ENCODE measurements at regions not wholly inside any gene's neighbourhood (a gene's known extent, or its start where the extent isn't known, plus 50 kb on each side); places are given as distances from the start of the nearest gene placed in this dataset.

GRCh38 chr1:22225858-22226589, 83.1 kb upstream of the WNT4 start:
- H3K4me1 ChIP-seq (ENCODE audit: control insufficient read depth in 1 of 2, low read depth in 2 of 2) = no peaks in the 10 kb centered on the region
- TF ChIP-seq CTCF (IDR thresholded peaks at IDR 0.05) = no peak
- no peaks in the 10 kb centered on the region for H3K36me3 ChIP-seq
- no peak overlapping the region for H3K27ac ChIP-seq
- no peaks in the 10 kb centered on the region for H3K9me3 ChIP-seq
- no peak overlapping the region for H3K4me3 ChIP-seq
- no peak for DNase-seq (ENCODE audit: low spot score)
- no peaks in the 10 kb centered on the region for H3K27me3 ChIP-seq (replicated peaks; ENCODE audit: insufficient read depth)
- ATAC-seq (ENCODE audit: insufficient number of reproducible peaks, low FRiP score, low read depth) = no peak

- H3K27me3 ChIP-seq (replicated peaks; ENCODE audit: insufficient read depth) = no peaks in the 10 kb centered on the region
- TF ChIP-seq CTCF (IDR thresholded peaks at IDR 0.05) = no peak
These were observed 85.2 kb upstream of the WNT4 start for GRCh38 chr1:22228074-22228473.

GRCh38 chr1:22228505-22228911, 85.6 kb upstream of the WNT4 start:
- no peak overlapping the region for H3K4me3 ChIP-seq
- TF ChIP-seq CTCF (IDR thresholded peaks at IDR 0.05) = no peak
- no peak overlapping the region for H3K27ac ChIP-seq
- ATAC-seq (ENCODE audit: insufficient number of reproducible peaks, low FRiP score, low read depth) = no peak
- H3K4me1 ChIP-seq (ENCODE audit: control insufficient read depth in 1 of 2, low read depth in 2 of 2) = no peaks in the 10 kb centered on the region
- H3K36me3 ChIP-seq = no peaks in the 10 kb centered on the region
- DNase-seq (ENCODE audit: low spot score) = no peak
- H3K9me3 ChIP-seq = no peaks in the 10 kb centered on the region
- H3K27me3 ChIP-seq (replicated peaks; ENCODE audit: insufficient read depth) = no peaks in the 10 kb centered on the region

More at GRCh38 chr1:22228074-22228473, 85.2 kb upstream of the WNT4 start:
- no peak overlapping the region for H3K27ac ChIP-seq
- no peaks in the 10 kb centered on the region for H3K4me1 ChIP-seq (ENCODE audit: control insufficient read depth in 1 of 2, low read depth in 2 of 2)
- ATAC-seq (ENCODE audit: insufficient number of reproducible peaks, low FRiP score, low read depth) (no peak), DNase-seq (ENCODE audit: low spot score) (no peak)
- no peaks in the 10 kb centered on the region for H3K36me3 ChIP-seq
- H3K4me3 ChIP-seq = no peak overlapping the region
- no peaks in the 10 kb centered on the region for H3K9me3 ChIP-seq

- ATAC-seq (ENCODE audit: insufficient number of reproducible peaks, low FRiP score, low read depth) = no peak
- H3K27ac ChIP-seq = no peak overlapping the region
- H3K36me3 ChIP-seq = no peaks in the 10 kb centered on the region
- H3K4me3 ChIP-seq = no peak overlapping the region
- no peak for TF ChIP-seq CTCF (IDR thresholded peaks at IDR 0.05)
- H3K9me3 ChIP-seq = no peaks in the 10 kb centered on the region
- H3K4me1 ChIP-seq (ENCODE audit: control insufficient read depth in 1 of 2, low read depth in 2 of 2) = no peaks in the 10 kb centered on the region
- DNase-seq (ENCODE audit: low spot score) = no peak
- H3K27me3 ChIP-seq (replicated peaks; ENCODE audit: insufficient read depth) = no peaks in the 10 kb centered on the region
These were observed 86.5 kb upstream of the WNT4 start for GRCh38 chr1:22229379-22229778.

GRCh38 chr1:22231068-22231593, 88.2 kb upstream of the WNT4 start:
- no peak for ATAC-seq (ENCODE audit: insufficient number of reproducible peaks, low FRiP score, low read depth)
- H3K27me3 ChIP-seq (replicated peaks; ENCODE audit: insufficient read depth) = no peaks in the 10 kb centered on the region
- no peak overlapping the region for H3K4me3 ChIP-seq

More at GRCh38 chr1:22231068-22231593, 88.2 kb upstream of the WNT4 start:
- no peaks in the 10 kb centered on the region for H3K9me3 ChIP-seq
- DNase-seq (ENCODE audit: low spot score) = no peak
- no peak for TF ChIP-seq CTCF (IDR thresholded peaks at IDR 0.05)
- no peaks in the 10 kb centered on the region for H3K36me3 ChIP-seq
- no peaks in the 10 kb centered on the region for H3K4me1 ChIP-seq (ENCODE audit: control insufficient read depth in 1 of 2, low read depth in 2 of 2)
- H3K27ac ChIP-seq = no peak overlapping the region

Measured in thoracic aorta (tissue), 2 donors.